ENCODE measurements at regions not wholly inside any gene's neighbourhood (a gene's known extent, or its start where the extent isn't known, plus 50 kb on each side); places are given as distances from the start of the nearest gene placed in this dataset.

DNA sequence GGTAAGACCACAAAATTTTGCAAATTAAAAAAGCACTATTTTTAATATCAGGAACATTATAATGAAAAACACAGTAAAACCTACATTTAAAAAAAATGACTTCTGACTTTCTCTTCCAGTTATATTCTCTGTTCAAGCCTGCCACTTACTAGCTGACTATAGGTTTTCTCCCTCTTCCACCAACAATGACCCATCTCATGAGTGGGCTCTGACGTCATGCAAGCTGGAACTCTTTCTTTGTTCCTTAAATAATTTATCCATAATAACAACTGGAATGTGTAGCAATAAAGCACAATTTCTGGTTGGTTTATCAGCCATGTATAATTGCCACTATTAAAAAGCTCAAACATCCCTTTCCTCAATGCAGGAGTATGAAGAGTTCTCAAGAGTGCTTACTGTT, 378.1 kb upstream of the FAM174A start:
- no peak overlapping the region for H3K9ac ChIP-seq (replicated peaks in 1 of 4; ENCODE audit: extremely low read depth in 1 of 4, low read depth in 3 of 4, low read length in 3 of 4)
- no peak overlapping the region for H3K23ac ChIP-seq (ENCODE audit: insufficient read length)
- no peak overlapping the region for H4K8ac ChIP-seq (ENCODE audit: extremely low read depth, insufficient read depth, low read length)
- WGBS, 2 experiments (ENCODE audit: extremely low coverage in 1 of 2, insufficient coverage in 1 of 2, insufficient read length in 1 of 2, insufficient replicate concordance in 2 of 2, low coverage in 1 of 2, low lambda C conversion rate in 2 of 2, missing lambda C conversion rate in 1 of 2), result 92% methylated on average over 1 of the region's 1 CpG; no CpG with 5 or more reads in 1 of the 2 experiments
- DNase-seq (ENCODE audit: low read depth in 1 of 2, low spot score in 2 of 2), result no peak
- H3K56ac ChIP-seq (replicated peaks; ENCODE audit: insufficient read length, low read depth, low read length), result no peak overlapping the region
- no peak overlapping the region for H2AFZ ChIP-seq (ENCODE audit: low read length)
- FAIRE-seq, result no peak
- no peaks in the 10 kb centered on the region; a peak in 1 of 8 replicates for H3K36me3 ChIP-seq (ENCODE audit: control insufficient read depth in 2 of 4, insufficient read depth in 4 of 4, low read length in 3 of 4)
- no peak overlapping the region for H3K27ac ChIP-seq (ENCODE audit: low read depth, low read length)
- no peaks in the 10 kb centered on the region for H3K27me3 ChIP-seq (replicated peaks in 1 of 4; ENCODE audit: control insufficient read depth in 3 of 4, extremely low read depth in 1 of 4, insufficient read depth in 3 of 4, low read length in 3 of 4)
- H3K4me1 ChIP-seq (replicated peaks in 1 of 4; ENCODE audit: control insufficient read depth in 3 of 4, insufficient read depth in 4 of 4, low read length in 3 of 4), result no peaks in the 10 kb centered on the region
- no peak overlapping the region for H2BK15ac ChIP-seq (ENCODE audit: low read length)
- no peak overlapping the region for H2BK5ac ChIP-seq (ENCODE audit: low read depth, low read length)
- no peak overlapping the region for H3K4me2 ChIP-seq (ENCODE audit: insufficient read depth in 1 of 2, low read depth in 2 of 2, low read length in 2 of 2)
- no peak overlapping the region for H3K14ac ChIP-seq (ENCODE audit: insufficient read length)
- no peak overlapping the region for H3K18ac ChIP-seq (ENCODE audit: extremely low read depth, low read length)
- no peak overlapping the region for H4K5ac ChIP-seq (ENCODE audit: insufficient read length, low read depth, low read length)
- no peaks in the 10 kb centered on the region for H4K20me1 ChIP-seq (replicated peaks in 1 of 2; ENCODE audit: control insufficient read depth in 1 of 2, insufficient read depth in 2 of 2, low read length in 2 of 2)
- H2BK120ac ChIP-seq (replicated peaks; ENCODE audit: low read depth, low read length), result no peak overlapping the region
- H3K9me3 ChIP-seq (ENCODE audit: insufficient read depth in 2 of 2, low read depth in 1 of 2, low read length in 1 of 2), result peaks cover 4 to 5% of the 10 kb centered on the region in 2 experiments; a peak in 3 of 4 replicates
- no peak overlapping the region for H2AK5ac ChIP-seq (ENCODE audit: low read depth, low read length)
- no peaks in the 10 kb centered on the region for H3K79me1 ChIP-seq (ENCODE audit: low read depth, low read length)
- no peak overlapping the region for H3K4me3 ChIP-seq (ENCODE audit: extremely low read depth in 1 of 4, insufficient read depth in 2 of 4, low read depth in 3 of 4, low read length in 4 of 4)
- ChIA-PET CTCF (ENCODE audit: partially characterized antibody) (no interaction called here), POLR2A (ENCODE audit: partially characterized antibody) (no interaction called here)
- no peaks in the 10 kb centered on the region for H3K23me2 ChIP-seq (ENCODE audit: low read depth, low read length)
- no peak overlapping the region for H2BK12ac ChIP-seq (ENCODE audit: low read depth, low read length)
- no peak overlapping the region for H2BK20ac ChIP-seq (ENCODE audit: low read length)
- H3K79me2 ChIP-seq (ENCODE audit: control insufficient read depth in 1 of 2, insufficient read depth in 2 of 2, low read length in 2 of 2), result no peaks in the 10 kb centered on the region
- no peak overlapping the region for H3K4ac ChIP-seq (replicated peaks; ENCODE audit: insufficient read length, low read depth, low read length)
- no peak overlapping the region for H4K91ac ChIP-seq (replicated peaks; ENCODE audit: insufficient read length, low read length)
- TF ChIP-seq CTBP2 (IDR thresholded peaks at IDR 0.05; ENCODE audit: borderline replicate concordance, insufficient read depth, insufficient read length, low read length), result no peak
- no peak for TF ChIP-seq SIRT6 (IDR thresholded peaks at IDR 0.05; ENCODE audit: low read length)
- TF ChIP-seq TBP (IDR thresholded peaks at IDR 0.05; ENCODE audit: low read depth, low read length), result no peak
- TF ChIP-seq SP1 (IDR thresholded peaks at IDR 0.05; ENCODE audit: low read depth, low read length), result no peak
- TF ChIP-seq, protein P1, sequence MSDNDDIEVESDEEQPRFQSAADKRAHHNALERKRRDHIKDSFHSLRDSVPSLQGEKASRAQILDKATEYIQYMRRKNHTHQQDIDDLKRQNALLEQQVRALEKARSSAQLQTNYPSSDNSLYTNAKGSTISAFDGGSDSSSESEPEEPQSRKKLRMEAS (IDR thresholded peaks at IDR 0.05), result no peak
- TF ChIP-seq POU5F1 (IDR thresholded peaks at IDR 0.05; ENCODE audit: low read depth, low read length), result no peak
- TF ChIP-seq SUZ12 (IDR thresholded peaks at IDR 0.05; ENCODE audit: low read length), result no peak
- TF ChIP-seq JUND (IDR thresholded peaks at IDR 0.05; ENCODE audit: low read length), result no peak
- TF ChIP-seq YY1 (IDR thresholded peaks at IDR 0.05; ENCODE audit: low read depth, low read length), result no peak
- no peak for TF ChIP-seq CBX5 (IDR thresholded peaks at IDR 0.05; ENCODE audit: low read depth, low read length)
- TF ChIP-seq, protein P2, sequence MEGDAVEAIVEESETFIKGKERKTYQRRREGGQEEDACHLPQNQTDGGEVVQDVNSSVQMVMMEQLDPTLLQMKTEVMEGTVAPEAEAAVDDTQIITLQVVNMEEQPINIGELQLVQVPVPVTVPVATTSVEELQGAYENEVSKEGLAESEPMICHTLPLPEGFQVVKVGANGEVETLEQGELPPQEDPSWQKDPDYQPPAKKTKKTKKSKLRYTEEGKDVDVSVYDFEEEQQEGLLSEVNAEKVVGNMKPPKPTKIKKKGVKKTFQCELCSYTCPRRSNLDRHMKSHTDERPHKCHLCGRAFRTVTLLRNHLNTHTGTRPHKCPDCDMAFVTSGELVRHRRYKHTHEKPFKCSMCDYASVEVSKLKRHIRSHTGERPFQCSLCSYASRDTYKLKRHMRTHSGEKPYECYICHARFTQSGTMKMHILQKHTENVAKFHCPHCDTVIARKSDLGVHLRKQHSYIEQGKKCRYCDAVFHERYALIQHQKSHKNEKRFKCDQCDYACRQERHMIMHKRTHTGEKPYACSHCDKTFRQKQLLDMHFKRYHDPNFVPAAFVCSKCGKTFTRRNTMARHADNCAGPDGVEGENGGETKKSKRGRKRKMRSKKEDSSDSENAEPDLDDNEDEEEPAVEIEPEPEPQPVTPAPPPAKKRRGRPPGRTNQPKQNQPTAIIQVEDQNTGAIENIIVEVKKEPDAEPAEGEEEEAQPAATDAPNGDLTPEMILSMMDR (IDR thresholded peaks at IDR 0.05; ENCODE audit: control extremely low read depth in 1 of 3, insufficient read depth in 1 of 3, low read depth in 1 of 3, low read length in 3 of 3), result no peak
- no peak for TF ChIP-seq SP2 (IDR thresholded peaks at IDR 0.05; ENCODE audit: low read length)
- TF ChIP-seq CREB1 (IDR thresholded peaks at IDR 0.05), result no peak

Measured in H1 (cell line).